GM10266 (cell line): ENCODE measurements at regions not wholly inside any gene's neighbourhood (a gene's known extent, or its start where the extent isn't known, plus 50 kb on each side); places are given as distances from the start of the nearest gene placed in this dataset.

ENCODE experiments used
- DNase-seq: peaks from one replicate; pipeline ENCODE4 v3.0.0; 2012; ENCODE audit errors: extremely low spot score
- TF ChIP-seq, protein P1 (sequence below): IDR thresholded peaks from 2 replicates; pipeline ENCODE4 v1.5.1; 2012; ENCODE audit warnings: mild to moderate bottlenecking, low read depth; ENCODE audit not compliant: control insufficient read depth, insufficient read depth; ENCODE audit errors: missing control alignments

DNA sequence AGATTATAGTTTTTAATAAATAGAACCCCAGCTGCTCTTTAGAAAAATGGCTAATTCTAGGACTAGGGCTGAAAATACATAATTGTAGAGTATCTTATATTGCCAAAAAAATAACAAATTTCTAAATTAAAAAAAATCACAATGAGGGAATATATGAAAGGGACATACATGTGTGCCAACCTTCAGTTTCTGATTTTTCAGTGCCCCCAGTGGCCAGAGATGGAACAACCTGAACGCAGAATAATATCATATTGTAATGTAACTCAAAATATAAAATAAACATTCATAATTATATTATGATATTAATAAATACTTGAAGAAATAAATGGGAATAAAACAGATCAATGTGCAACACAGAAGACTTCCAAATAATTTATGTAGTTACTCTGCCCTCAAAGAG is 460.5 kb downstream of the ZNF385D start:
- DNase-seq: no peak
- TF ChIP-seq, protein P1, sequence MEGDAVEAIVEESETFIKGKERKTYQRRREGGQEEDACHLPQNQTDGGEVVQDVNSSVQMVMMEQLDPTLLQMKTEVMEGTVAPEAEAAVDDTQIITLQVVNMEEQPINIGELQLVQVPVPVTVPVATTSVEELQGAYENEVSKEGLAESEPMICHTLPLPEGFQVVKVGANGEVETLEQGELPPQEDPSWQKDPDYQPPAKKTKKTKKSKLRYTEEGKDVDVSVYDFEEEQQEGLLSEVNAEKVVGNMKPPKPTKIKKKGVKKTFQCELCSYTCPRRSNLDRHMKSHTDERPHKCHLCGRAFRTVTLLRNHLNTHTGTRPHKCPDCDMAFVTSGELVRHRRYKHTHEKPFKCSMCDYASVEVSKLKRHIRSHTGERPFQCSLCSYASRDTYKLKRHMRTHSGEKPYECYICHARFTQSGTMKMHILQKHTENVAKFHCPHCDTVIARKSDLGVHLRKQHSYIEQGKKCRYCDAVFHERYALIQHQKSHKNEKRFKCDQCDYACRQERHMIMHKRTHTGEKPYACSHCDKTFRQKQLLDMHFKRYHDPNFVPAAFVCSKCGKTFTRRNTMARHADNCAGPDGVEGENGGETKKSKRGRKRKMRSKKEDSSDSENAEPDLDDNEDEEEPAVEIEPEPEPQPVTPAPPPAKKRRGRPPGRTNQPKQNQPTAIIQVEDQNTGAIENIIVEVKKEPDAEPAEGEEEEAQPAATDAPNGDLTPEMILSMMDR: no peak

DNA sequence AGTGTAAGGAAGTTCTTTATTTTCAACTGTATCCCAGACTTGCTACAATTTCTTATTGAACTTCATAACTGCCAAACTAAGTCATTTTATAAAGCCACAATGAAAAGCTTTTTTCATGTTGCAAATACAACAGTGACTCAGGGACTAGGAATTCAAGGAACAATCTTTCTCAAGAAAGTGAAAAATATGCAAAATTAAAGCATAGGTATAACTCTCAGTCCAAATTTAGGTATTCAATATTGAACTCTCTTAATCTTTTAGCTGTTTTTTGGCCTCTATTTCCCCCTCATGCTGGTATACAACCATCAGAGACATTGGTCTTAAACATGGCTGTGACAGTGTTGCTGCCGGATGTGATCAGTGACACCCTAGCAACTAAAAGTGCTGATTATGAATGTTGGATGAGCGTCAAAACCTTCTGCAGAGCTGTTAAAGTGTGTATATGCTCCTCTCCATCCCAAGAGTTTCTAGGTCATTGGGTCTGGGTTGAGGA is 476.9 kb downstream of the ZNF385D start:
- no peak for DNase-seq
- TF ChIP-seq, protein P1: no peak

DNA sequence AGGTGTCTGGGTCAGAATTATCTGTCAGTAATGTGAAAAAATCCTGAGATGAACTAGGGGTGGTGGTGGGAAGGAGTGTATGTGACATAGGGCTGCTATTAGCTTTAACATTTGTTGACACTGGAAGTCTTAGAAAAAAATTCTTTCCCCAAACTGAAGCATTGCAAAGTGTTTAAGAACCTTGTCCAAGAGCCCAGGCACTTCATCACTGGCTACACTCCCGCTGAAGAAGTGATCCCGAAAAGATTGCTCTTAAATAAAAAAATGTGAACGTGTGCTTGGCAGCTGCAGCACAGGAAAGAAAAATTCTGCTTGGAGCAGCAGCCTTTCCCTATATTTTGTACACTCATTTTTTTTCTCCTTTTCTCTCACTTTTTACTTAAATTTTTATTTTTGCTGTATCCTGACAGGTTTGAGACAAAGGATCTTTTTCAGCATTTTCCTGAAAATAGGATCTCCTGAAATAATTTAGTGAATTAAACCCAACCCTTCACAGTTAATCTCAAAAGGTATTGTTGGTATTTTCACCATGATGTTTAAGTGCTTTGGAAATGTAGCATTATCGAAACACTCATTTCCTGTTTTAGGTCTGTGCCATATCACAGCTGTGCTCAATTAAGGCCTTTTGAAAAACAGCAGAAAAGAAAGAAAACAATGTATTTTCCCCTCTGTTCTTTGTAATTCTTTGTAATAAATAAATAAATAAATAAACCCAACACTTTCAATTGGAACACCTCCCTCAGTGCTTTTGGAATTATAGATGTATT is 477.6 kb downstream of the ZNF385D start:
- DNase-seq: no peak
- TF ChIP-seq, protein P1: no peak

DNA sequence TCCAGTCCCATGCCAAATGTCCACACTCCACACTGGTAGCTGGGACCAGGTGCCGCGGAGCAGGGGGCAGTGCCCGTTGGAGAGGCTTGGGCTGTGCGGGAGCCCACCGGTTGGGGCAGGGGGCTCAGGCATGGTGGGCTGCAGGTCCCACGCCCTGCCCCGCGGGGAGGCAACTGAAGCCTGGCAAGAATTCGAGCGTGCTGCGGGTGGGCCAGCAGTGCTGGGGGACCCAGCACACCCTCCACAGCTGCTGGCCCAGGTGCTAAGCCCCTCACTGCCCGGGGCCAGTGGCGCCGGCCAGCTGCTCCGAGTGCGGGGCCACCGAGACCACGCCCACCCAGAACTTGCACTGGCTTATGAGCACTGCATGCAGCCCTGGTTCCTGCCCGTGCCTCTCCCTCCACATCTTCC is 479.4 kb downstream of the ZNF385D start:
- no peak for DNase-seq
- TF ChIP-seq, protein P1: no peak

DNA sequence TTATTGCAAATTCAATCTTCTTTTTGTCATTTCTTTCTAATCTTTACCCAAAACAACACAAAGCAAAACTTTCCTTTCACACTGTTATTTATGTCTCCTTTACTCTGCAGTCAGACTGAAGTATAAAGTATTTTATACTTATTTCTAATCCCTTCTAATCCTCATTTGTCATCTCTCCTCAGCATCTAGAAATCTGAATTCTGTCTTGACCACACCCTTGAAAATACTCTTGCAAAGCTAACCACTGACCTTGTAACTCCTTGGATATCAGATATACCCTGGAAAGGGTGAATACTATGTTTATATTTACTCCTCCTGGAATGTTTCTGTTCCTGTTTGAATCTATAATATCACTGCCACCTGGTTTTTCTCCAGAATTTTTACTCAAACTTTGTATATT is 481.1 kb downstream of the ZNF385D start:
- TF ChIP-seq, protein P1: no peak
- DNase-seq: no peak

DNA sequence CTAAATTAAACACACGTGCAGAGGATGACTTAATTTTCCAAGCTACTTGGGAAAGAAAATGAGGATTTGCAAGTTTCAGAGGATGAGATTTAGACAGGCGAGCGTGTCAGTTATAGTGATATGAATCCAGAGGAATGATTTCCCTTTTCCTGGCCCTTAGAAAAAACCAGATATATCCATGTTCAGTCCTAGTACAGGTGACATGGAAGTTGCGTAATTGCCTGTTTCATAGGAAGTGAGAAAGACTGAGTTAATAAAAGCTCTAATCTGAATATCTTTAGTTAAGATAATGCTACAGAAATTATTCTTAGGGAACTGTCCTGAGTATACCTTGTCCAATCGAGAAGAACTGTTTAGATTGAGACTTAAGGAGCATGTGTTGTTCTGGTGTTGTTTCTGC is 490.5 kb downstream of the ZNF385D start:
- TF ChIP-seq, protein P1: no peak

DNA sequence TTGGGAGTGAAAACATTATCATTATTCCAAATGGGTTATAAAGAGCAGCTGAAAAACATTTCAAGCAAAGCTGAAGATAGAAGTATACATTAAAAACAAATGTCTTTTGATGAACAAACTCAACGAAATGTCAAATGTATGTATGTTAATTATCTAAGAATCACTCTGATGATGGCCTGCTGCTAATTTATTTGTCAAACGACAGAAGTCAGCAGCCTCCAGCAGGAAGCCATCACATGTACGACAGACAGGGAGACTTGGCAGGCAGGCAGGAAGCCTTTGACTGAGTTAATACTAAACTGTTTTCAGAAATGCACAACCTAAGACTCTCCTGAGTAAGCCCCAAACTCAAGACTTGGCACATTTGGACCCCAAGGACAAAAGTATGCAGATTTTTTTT is 491.1 kb downstream of the ZNF385D start:
- TF ChIP-seq, protein P1: no peak
- DNase-seq: no peak

More for the DNA sequence above, 490.5 kb downstream of the ZNF385D start:
- DNase-seq: no peak
